ENCODE measurements at regions not wholly inside any gene's neighbourhood (a gene's known extent, or its start where the extent isn't known, plus 50 kb on each side); places are given as distances from the start of the nearest gene placed in this dataset.

DNA sequence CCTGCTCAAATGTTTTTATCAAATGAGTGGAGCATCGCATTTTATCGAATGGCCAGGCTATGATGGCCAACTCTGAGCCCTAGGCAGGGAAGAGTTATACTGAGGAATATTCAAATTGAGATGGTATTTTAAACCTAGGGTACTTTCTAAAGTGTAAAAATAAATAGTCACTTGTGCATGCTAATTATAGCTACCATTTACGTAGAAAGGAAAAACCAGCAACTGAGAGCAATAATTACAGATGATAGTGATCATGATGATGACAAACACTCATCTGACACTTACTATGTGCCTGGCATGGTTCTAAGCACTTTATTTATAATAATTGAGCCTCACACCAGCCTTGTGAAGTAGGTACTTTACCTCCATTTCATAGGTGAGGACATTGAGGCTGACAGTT lies 455.7 kb downstream of the CD83 start:
- H3K4me1 ChIP-seq, result no peaks in the 10 kb centered on the region
- no peaks in the 10 kb centered on the region for H3K27me3 ChIP-seq (ENCODE audit: control insufficient read depth, insufficient read depth, low read length)
- H3K4me3 ChIP-seq (ENCODE audit: low read depth, low read length), result no peak overlapping the region
- no peak overlapping the region for H3K4me2 ChIP-seq (ENCODE audit: low read length)
- H3K36me3 ChIP-seq (ENCODE audit: control insufficient read depth, insufficient read depth, low read length), result no peaks in the 10 kb centered on the region
- no peak overlapping the region for H3K27ac ChIP-seq
- no peaks in the 10 kb centered on the region for H3K9me3 ChIP-seq (ENCODE audit: control insufficient read depth, low read length)
- no peak overlapping the region for H2AFZ ChIP-seq
- H3K9ac ChIP-seq, result no peak overlapping the region
- TF ChIP-seq, protein P1, sequence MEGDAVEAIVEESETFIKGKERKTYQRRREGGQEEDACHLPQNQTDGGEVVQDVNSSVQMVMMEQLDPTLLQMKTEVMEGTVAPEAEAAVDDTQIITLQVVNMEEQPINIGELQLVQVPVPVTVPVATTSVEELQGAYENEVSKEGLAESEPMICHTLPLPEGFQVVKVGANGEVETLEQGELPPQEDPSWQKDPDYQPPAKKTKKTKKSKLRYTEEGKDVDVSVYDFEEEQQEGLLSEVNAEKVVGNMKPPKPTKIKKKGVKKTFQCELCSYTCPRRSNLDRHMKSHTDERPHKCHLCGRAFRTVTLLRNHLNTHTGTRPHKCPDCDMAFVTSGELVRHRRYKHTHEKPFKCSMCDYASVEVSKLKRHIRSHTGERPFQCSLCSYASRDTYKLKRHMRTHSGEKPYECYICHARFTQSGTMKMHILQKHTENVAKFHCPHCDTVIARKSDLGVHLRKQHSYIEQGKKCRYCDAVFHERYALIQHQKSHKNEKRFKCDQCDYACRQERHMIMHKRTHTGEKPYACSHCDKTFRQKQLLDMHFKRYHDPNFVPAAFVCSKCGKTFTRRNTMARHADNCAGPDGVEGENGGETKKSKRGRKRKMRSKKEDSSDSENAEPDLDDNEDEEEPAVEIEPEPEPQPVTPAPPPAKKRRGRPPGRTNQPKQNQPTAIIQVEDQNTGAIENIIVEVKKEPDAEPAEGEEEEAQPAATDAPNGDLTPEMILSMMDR (IDR thresholded peaks at IDR 0.05), result no peak
- no peaks in the 10 kb centered on the region for H3K79me2 ChIP-seq

DNA sequence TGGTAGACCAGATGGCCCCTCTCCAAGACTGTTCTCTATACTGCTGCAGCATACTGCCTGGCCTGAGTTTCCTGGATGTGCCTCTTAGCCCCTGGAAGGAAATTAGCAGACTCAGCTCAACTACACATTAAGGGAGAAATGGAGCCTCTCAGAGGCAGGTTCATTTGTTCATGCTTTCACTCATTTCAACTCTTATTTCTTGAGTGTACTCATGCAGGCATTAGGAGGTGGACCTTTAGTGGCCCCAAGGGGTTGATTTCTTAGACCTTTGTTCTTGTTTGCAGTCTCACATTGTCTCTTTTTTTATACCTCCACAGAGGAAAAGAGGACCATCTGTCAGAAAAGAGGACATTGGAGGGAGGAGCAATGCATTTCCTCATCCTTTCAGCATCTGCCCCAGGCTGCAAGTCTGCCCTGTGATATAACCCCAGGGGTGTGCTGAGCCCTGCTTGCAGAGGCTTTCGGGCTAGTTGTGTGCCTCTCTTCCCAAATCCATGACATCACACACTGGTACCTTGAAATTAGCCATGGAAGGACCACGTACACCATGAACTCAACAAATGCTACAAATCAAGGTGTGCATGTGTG lies 456.2 kb downstream of the CD83 start:
- no peak overlapping the region for H3K9ac ChIP-seq
- H3K79me2 ChIP-seq, result no peaks in the 10 kb centered on the region
- H3K36me3 ChIP-seq (ENCODE audit: control insufficient read depth, insufficient read depth, low read length), result no peaks in the 10 kb centered on the region
- no peaks in the 10 kb centered on the region for H3K9me3 ChIP-seq (ENCODE audit: control insufficient read depth, low read length)
- H2AFZ ChIP-seq, result no peak overlapping the region
- no peak overlapping the region for H3K4me3 ChIP-seq (ENCODE audit: low read depth, low read length)
- TF ChIP-seq, protein P1 (IDR thresholded peaks at IDR 0.05), result no peak
- no peak overlapping the region for H3K27ac ChIP-seq
- H3K27me3 ChIP-seq (ENCODE audit: control insufficient read depth, insufficient read depth, low read length), result no peaks in the 10 kb centered on the region
- H3K4me2 ChIP-seq (ENCODE audit: low read length), result no peak overlapping the region
- no peaks in the 10 kb centered on the region for H3K4me1 ChIP-seq

DNA sequence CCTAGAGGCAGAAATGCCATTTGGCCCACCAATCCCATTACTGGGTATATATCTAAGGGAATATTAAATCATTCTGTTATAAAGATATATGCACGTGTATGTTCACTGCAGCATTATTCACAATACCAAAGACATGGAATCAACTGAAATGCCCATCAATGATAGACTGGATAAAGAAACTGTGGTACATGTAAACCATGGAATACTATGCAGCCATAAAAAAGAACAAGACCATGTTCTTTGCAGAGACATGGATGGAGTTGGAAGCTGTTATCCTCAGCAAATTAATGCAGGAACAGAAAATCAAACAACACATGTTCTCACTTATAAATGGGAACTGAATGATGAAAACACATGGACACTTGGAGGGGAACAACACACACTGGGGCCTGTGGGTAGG lies 458.4 kb downstream of the CD83 start:
- no peaks in the 10 kb centered on the region for H3K27me3 ChIP-seq (ENCODE audit: control insufficient read depth, insufficient read depth, low read length)
- H3K9me3 ChIP-seq (ENCODE audit: control insufficient read depth, low read length), result no peaks in the 10 kb centered on the region
- no peaks in the 10 kb centered on the region for H3K36me3 ChIP-seq (ENCODE audit: control insufficient read depth, insufficient read depth, low read length)
- no peaks in the 10 kb centered on the region for H3K79me2 ChIP-seq
- H2AFZ ChIP-seq, result no peak overlapping the region
- H3K9ac ChIP-seq, result no peak overlapping the region
- H3K27ac ChIP-seq, result no peak overlapping the region
- H3K4me1 ChIP-seq, result no peaks in the 10 kb centered on the region
- no peak overlapping the region for H3K4me2 ChIP-seq (ENCODE audit: low read length)
- TF ChIP-seq, protein P1 (IDR thresholded peaks at IDR 0.05), result no peak
- H3K4me3 ChIP-seq (ENCODE audit: low read depth, low read length), result no peak overlapping the region

DNA sequence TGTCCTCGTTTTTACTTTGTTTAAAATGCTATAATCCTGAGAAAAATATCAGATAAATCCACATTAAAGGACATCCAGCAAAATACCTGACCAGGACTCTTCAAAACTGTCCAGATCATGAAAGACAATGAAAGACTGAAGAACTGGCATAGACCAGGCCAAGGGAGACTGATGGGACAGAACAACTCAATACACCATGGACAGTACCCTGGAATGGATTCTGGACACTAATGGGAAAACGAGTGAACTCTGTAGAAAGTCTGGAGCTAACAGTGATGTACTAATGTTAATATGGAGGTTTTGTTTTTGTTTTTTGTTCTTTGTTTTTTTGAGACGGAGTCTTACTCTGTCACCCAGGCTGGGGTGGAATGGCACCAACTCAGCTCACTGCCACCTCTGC lies 461.4 kb downstream of the CD83 start:
- Histone ChIP-seq H2AFZ (no peak overlapping the region), H3K27ac (no peak overlapping the region), H3K27me3 (ENCODE audit: control insufficient read depth, insufficient read depth, low read length) (no peaks in the 10 kb centered on the region), H3K36me3 (ENCODE audit: control insufficient read depth, insufficient read depth, low read length) (no peaks in the 10 kb centered on the region), H3K4me1 (no peaks in the 10 kb centered on the region), H3K9ac (no peak overlapping the region), H3K4me3 (ENCODE audit: low read depth, low read length) (no peak overlapping the region), H3K4me2 (ENCODE audit: low read length) (no peak overlapping the region), H3K79me2 (no peaks in the 10 kb centered on the region), H3K9me3 (ENCODE audit: control insufficient read depth, low read length) (no peaks in the 10 kb centered on the region)
- TF ChIP-seq, protein P1 (IDR thresholded peaks at IDR 0.05), result no peak

DNA sequence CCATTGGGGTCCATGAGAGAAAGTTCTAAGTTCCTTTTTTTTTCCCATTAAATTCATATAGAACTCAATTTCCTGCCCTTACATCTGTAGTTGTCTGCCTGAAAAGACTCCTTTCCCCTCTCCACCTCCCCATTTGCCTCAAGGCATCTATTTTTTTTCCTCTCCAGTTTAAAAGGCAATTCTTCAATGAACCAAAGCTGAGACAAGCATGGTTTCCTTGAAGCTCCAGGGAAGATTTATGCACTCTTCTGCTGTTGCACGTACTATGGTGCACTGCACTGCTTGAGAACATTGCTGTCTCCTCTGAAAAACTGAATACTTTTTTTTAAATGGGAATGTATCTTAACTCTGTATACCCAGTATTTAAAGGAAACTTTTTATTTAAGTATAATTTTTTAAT lies 465.2 kb downstream of the CD83 start:
- H3K9ac ChIP-seq, result no peak overlapping the region
- no peaks in the 10 kb centered on the region for H3K36me3 ChIP-seq (ENCODE audit: control insufficient read depth, insufficient read depth, low read length)
- H3K79me2 ChIP-seq, result no peaks in the 10 kb centered on the region
- TF ChIP-seq, protein P1 (IDR thresholded peaks at IDR 0.05), result no peak
- H2AFZ ChIP-seq, result no peak overlapping the region
- no peaks in the 10 kb centered on the region for H3K27me3 ChIP-seq (ENCODE audit: control insufficient read depth, insufficient read depth, low read length)
- H3K9me3 ChIP-seq (ENCODE audit: control insufficient read depth, low read length), result no peaks in the 10 kb centered on the region
- no peak overlapping the region for H3K27ac ChIP-seq
- H3K4me3 ChIP-seq (ENCODE audit: low read depth, low read length), result no peak overlapping the region
- H3K4me2 ChIP-seq (ENCODE audit: low read length), result no peak overlapping the region
- no peaks in the 10 kb centered on the region for H3K4me1 ChIP-seq

All from parathyroid adenoma (tissue), 2 donors.